Lung (tissue), 11 donors: ENCODE measurements at regions not wholly inside any gene's neighbourhood (a gene's known extent, or its start where the extent isn't known, plus 50 kb on each side); places are given as distances from the start of the nearest gene placed in this dataset.

Experiments
- ATAC-seq: fragments of 200-7000 bp; cut with Tn5 transposase; one replicate; pipeline ENCODE4 v1.9.1; 2020; ENCODE audit warnings: moderate number of reproducible peaks; ENCODE audit not compliant: insufficient read depth, low FRiP score
- DNase-seq, 3 donors: peaks; one replicate each; pipeline ENCODE4 v3.0.0-alpha.2; 2013 to 2017
- H3K27ac ChIP-seq, 2 donors: one replicate each; pipeline ENCODE4 v1.5.1; 2013; ENCODE audit warnings: mild to moderate bottlenecking in 2 of 2, moderate library complexity in 2 of 2, control low read depth in 1 of 2, inconsistent platforms in 1 of 2, low read depth in 1 of 2, low read length in 1 of 2
- H3K27me3 ChIP-seq, 3 donors: one replicate each; pipeline ENCODE4 v1.5.1; 2013; ENCODE audit warnings: low read length in 2 of 3; ENCODE audit not compliant: control insufficient read depth in 3 of 3, insufficient read depth in 3 of 3
- H3K36me3 ChIP-seq, 4 donors: one replicate each; pipeline ENCODE4 v1.5.1; 2013; ENCODE audit warnings: low read length in 4 of 4, mild to moderate bottlenecking in 1 of 4, moderate library complexity in 1 of 4; ENCODE audit not compliant: control insufficient read depth in 4 of 4, insufficient read depth in 4 of 4
- H3K4me1 ChIP-seq, 5 donors: one replicate each; pipeline ENCODE4 v1.5.1; 2013; ENCODE audit warnings: low read length in 5 of 5, mild to moderate bottlenecking in 2 of 5, moderate library complexity in 1 of 5; ENCODE audit not compliant: control insufficient read depth in 5 of 5, insufficient read depth in 5 of 5
- H3K4me3 ChIP-seq: one replicate; pipeline ENCODE4 v1.5.1; 2013; ENCODE audit warnings: mild to moderate bottlenecking, control low read depth, moderate library complexity
- H3K9ac ChIP-seq, 2 donors: one replicate each; pipeline ENCODE4 v1.5.1; 2013; ENCODE audit warnings: low read length in 2 of 2, control low read depth in 1 of 2; ENCODE audit not compliant: insufficient read depth in 1 of 2
- H3K9me3 ChIP-seq, 4 donors: one replicate each; pipeline ENCODE4 v1.5.1; 2013; ENCODE audit warnings: low read length in 3 of 4, mild to moderate bottlenecking in 1 of 4, moderate library complexity in 1 of 4; ENCODE audit not compliant: control insufficient read depth in 4 of 4, insufficient read depth in 3 of 4
- WGBS, 2 donors: extraction: QIAGEN DNeasy Blood & Tissue Kit; methylation state at CpG; one replicate each; pipeline ENCODE4 v1.1.7; 2013; 5-methylcytosine and 5-hydroxymethylcytosine counted together
- TF ChIP-seq, protein P1 (sequence below): IDR thresholded peaks from 2 replicates; pipeline ENCODE4 v1.5.1; 2012; ENCODE audit warnings: mild to moderate bottlenecking; ENCODE audit errors: control extremely low read depth, extremely low read depth
- donor health status: control.
- donor health status: control.
- donor health status: Bipolar disorder and iron deficiency.
- donor health status: healthy.
- donor health status: DM: yes; HTN: yes; CAD: no.

DNA sequence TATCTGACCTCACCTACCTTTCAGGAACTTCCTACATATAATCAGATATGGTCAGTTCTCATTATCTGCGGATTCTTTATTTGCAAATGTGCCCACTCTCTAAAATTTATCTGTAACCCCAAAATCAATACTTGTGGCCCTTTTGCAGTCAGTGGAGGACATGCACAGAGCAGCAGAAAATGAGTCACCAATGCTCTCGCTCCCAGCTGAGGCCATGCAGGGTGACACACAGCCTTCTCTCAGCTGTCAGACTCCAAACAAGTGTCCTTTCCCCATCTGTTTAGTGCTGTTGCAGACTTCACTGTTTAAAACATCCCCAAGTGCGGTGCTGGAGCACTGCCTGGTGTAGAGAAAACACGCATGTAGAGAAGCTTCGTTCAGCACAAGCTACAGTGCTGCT, 171.9 kb upstream of the SALL3 start:
- H3K4me1 ChIP-seq: no peaks in the 10 kb centered on the region
- no peak overlapping the region for H3K9ac ChIP-seq
- H3K27me3 ChIP-seq: peaks cover 0 to 3% (median 0%) of the 10 kb centered on the region in 3 donors
- DNase-seq: no peak
- no peak for ATAC-seq
- TF ChIP-seq, protein P1, sequence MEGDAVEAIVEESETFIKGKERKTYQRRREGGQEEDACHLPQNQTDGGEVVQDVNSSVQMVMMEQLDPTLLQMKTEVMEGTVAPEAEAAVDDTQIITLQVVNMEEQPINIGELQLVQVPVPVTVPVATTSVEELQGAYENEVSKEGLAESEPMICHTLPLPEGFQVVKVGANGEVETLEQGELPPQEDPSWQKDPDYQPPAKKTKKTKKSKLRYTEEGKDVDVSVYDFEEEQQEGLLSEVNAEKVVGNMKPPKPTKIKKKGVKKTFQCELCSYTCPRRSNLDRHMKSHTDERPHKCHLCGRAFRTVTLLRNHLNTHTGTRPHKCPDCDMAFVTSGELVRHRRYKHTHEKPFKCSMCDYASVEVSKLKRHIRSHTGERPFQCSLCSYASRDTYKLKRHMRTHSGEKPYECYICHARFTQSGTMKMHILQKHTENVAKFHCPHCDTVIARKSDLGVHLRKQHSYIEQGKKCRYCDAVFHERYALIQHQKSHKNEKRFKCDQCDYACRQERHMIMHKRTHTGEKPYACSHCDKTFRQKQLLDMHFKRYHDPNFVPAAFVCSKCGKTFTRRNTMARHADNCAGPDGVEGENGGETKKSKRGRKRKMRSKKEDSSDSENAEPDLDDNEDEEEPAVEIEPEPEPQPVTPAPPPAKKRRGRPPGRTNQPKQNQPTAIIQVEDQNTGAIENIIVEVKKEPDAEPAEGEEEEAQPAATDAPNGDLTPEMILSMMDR: no peak
- no peaks in the 10 kb centered on the region for H3K36me3 ChIP-seq
- 89 to 91% methylated on average over 5 of the region's 5 CpGs for WGBS, 2 donors
- no peak overlapping the region for H3K4me3 ChIP-seq
- peaks cover 0 to 6% (median 0%) of the 10 kb centered on the region in 4 donors for H3K9me3 ChIP-seq
- H3K27ac ChIP-seq: no peak overlapping the region

DNA sequence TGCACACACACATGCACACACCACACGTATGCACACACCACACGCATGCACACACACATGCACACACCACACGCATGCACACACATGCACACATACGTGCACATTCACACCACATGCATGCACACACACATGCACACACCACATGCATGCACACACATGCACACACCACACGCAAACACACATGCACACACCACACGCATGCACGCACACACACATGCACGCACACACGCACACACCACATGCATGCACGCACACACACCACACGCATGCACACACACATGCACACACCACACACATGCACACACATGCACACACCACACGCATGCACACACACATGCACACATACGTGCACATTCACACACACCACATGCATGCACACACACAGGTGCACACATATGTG, 169.8 kb upstream of the SALL3 start:
- peaks cover 0 to 4% (median 0%) of the 10 kb centered on the region in 4 donors for H3K9me3 ChIP-seq
- DNase-seq (no peak), ATAC-seq (no peak)
- no peak overlapping the region for H3K27ac ChIP-seq
- no peaks in the 10 kb centered on the region for H3K36me3 ChIP-seq
- peaks cover 0 to 5% (median 3%) of the 10 kb centered on the region in 3 donors for H3K27me3 ChIP-seq
- H3K9ac ChIP-seq: no peak overlapping the region
- 94 to 97% methylated on average over 13 of the region's 13 CpGs for WGBS, 2 donors
- no peaks in the 10 kb centered on the region for H3K4me1 ChIP-seq
- H3K4me3 ChIP-seq: no peak overlapping the region
- TF ChIP-seq, protein P1: no peak

DNA sequence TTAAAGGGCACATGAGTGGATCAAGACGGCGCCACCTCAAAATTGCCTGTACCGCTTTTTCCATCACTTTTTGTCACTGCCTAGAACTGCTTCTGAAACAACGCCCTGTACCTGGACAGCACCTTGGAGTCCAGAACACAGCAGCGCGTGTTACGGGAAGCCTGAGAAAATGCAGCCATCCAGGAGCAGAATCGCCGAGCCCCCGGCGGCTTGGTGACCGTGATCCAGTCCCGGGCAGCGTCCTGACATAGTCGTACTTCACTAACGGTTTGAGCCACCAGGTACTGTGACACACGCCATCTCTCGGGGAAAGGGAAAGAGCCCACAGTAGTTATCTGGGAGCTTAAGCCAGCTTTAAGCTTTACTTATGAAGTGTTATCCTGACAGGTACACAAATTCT, 168.9 kb upstream of the SALL3 start:
- TF ChIP-seq, protein P1: no peak
- no peak for DNase-seq
- ATAC-seq: no peak
- no peaks in the 10 kb centered on the region for H3K4me1 ChIP-seq
- peaks cover 0 to 6% (median 3%) of the 10 kb centered on the region in 3 donors for H3K27me3 ChIP-seq
- H3K27ac ChIP-seq: no peak overlapping the region
- H3K9me3 ChIP-seq: peaks cover 0 to 4% (median 0%) of the 10 kb centered on the region in 4 donors
- H3K36me3 ChIP-seq: no peaks in the 10 kb centered on the region
- H3K9ac ChIP-seq: no peak overlapping the region
- H3K4me3 ChIP-seq: no peak overlapping the region
- WGBS, 2 donors: 92% methylated on average over 18 of the region's 18 CpGs

DNA sequence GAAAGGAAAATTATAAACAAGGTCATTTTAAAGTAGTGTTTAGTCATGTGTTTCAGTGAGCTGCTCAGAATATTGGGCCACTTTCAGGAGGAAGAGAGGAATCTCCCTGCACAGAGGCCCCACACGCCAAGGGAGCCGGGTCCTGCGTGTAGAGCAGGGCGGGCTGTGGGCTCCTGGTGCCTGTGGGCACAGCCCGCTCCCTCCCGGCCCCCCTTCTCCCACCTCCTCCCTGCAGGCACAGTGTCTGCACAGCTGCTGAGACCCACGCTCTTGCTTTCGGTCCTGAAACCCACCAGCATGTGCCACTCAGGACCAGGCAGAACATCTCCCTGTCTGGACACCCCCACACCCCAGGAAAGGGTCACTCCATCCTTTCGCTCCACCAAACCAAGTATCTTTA, 167.6 kb upstream of the SALL3 start:
- no peak for ATAC-seq
- no peak overlapping the region for H3K4me3 ChIP-seq
- TF ChIP-seq, protein P1: no peak
- H3K27me3 ChIP-seq: peaks cover 0 to 8% (median 6%) of the 10 kb centered on the region in 3 donors
- H3K36me3 ChIP-seq: no peaks in the 10 kb centered on the region
- 76 to 80% methylated on average over 9 of the region's 9 CpGs for WGBS, 2 donors
- DNase-seq: no peak
- no peaks in the 10 kb centered on the region for H3K4me1 ChIP-seq
- H3K9ac ChIP-seq: no peak overlapping the region
- no peak overlapping the region for H3K27ac ChIP-seq
- peaks cover 0 to 4% (median 0%) of the 10 kb centered on the region in 4 donors for H3K9me3 ChIP-seq
